Large intestine (tissue), 3 donors: ENCODE measurements at regions not wholly inside any gene's neighbourhood (a gene's known extent, or its start where the extent isn't known, plus 50 kb on each side); places are given as distances from the start of the nearest gene placed in this dataset.
"Not testable (repeated sequence)": the region's sequence is repeated elsewhere in the genome, so short reads cannot be mapped to it uniquely, and the experiment has no call there.

ENCODE experiments used
- DNase-seq, 2 donors: peaks; one replicate each; pipeline versions ENCODE4 v3.0.0 to v3.0.0-alpha.2; 2013
- H3K27ac ChIP-seq: one replicate; pipeline ENCODE4 v1.5.1; 2013; ENCODE audit warnings: low read length
- H3K27me3 ChIP-seq: 2 replicates; pipeline ENCODE4 v1.6.1; 2013; ENCODE audit warnings: low read length; ENCODE audit not compliant: control insufficient read depth, insufficient read depth
- H3K36me3 ChIP-seq: 2 replicates; pipeline ENCODE4 v1.6.1; 2013; ENCODE audit warnings: low read length; ENCODE audit not compliant: control insufficient read depth, insufficient read depth
- H3K4me1 ChIP-seq: one replicate; pipeline ENCODE4 v1.6.1; 2013; ENCODE audit warnings: low read length; ENCODE audit not compliant: control insufficient read depth, insufficient read depth
- H3K4me3 ChIP-seq: one replicate; pipeline ENCODE4 v1.5.1; 2013; ENCODE audit warnings: low read length
- H3K9me3 ChIP-seq: one replicate; pipeline ENCODE4 v1.6.1; 2013; ENCODE audit warnings: mild to moderate bottlenecking, low read depth, low read length, moderate library complexity; ENCODE audit not compliant: control insufficient read depth
- WGBS: methylation state at CpG from one replicate; pipeline ENCODE4 v1.1.5; 2013; ENCODE audit warnings: low lambda C conversion rate; ENCODE audit not compliant: insufficient coverage; 5-methylcytosine and 5-hydroxymethylcytosine counted together

- H3K9me3 ChIP-seq: no peaks in the 10 kb centered on the region
- H3K27ac ChIP-seq: no peak overlapping the region
- WGBS: no CpG with 5 or more reads among the region's 3 CpGs
- H3K36me3 ChIP-seq: no peaks in the 10 kb centered on the region
- no peak overlapping the region for H3K4me3 ChIP-seq
- no peak for DNase-seq
- no peaks in the 10 kb centered on the region for H3K27me3 ChIP-seq
- no peaks in the 10 kb centered on the region for H3K4me1 ChIP-seq
Observed at GRCh38 chr2:144654523-144654922, 134.6 kb upstream of the ZEB2 start.

GRCh38 chr2:144650907-144651306, 131.0 kb upstream of the ZEB2 start:
- Histone ChIP-seq H3K27me3 (no peaks in the 10 kb centered on the region), H3K36me3 (no peaks in the 10 kb centered on the region), H3K9me3 (no peaks in the 10 kb centered on the region), H3K27ac (no peak overlapping the region), H3K4me1 (no peaks in the 10 kb centered on the region), H3K4me3 (no peak overlapping the region)
- no peak for DNase-seq
- 67% methylated on average over 2 of the region's 6 CpGs for WGBS

- no peak overlapping the region for H3K27ac ChIP-seq
- no peak for DNase-seq
- no peaks in the 10 kb centered on the region for H3K27me3 ChIP-seq
- no peaks in the 10 kb centered on the region for H3K9me3 ChIP-seq
- H3K4me1 ChIP-seq: no peaks in the 10 kb centered on the region
- WGBS: 53% methylated on average over 2 of the region's 13 CpGs
- no peaks in the 10 kb centered on the region for H3K36me3 ChIP-seq
- H3K4me3 ChIP-seq: no peak overlapping the region
Observed at GRCh38 chr2:144648837-144649465, 129.0 kb upstream of the ZEB2 start.

GRCh38 chr2:144645083-144645778, 125.3 kb upstream of the ZEB2 start:
- Histone ChIP-seq H3K4me1 (no peaks in the 10 kb centered on the region), H3K27me3 (no peaks in the 10 kb centered on the region), H3K4me3 (no peak overlapping the region), H3K36me3 (no peaks in the 10 kb centered on the region), H3K27ac (no peak overlapping the region), H3K9me3 (no peaks in the 10 kb centered on the region)
- 92% methylated on average over 2 of the region's 3 CpGs for WGBS
- no peak for DNase-seq

GRCh38 chr2:144644549-144644948, 124.6 kb upstream of the ZEB2 start:
- DNase-seq: no peak
- Histone ChIP-seq H3K27ac (no peak overlapping the region), H3K4me1 (no peaks in the 10 kb centered on the region), H3K9me3 (no peaks in the 10 kb centered on the region), H3K36me3 (no peaks in the 10 kb centered on the region), H3K27me3 (no peaks in the 10 kb centered on the region), H3K4me3 (no peak overlapping the region)
- no CpG with 5 or more reads among the region's 3 CpGs for WGBS

GRCh38 chr2:144643537-144644336, 123.8 kb upstream of the ZEB2 start:
- no CpG with 5 or more reads among the region's 6 CpGs for WGBS
- no peaks in the 10 kb centered on the region for H3K4me1 ChIP-seq
- no peaks in the 10 kb centered on the region for H3K36me3 ChIP-seq
- H3K9me3 ChIP-seq: no peaks in the 10 kb centered on the region
- H3K27me3 ChIP-seq: no peaks in the 10 kb centered on the region
- no peak for DNase-seq
- H3K27ac ChIP-seq: no peak overlapping the region
- no peak overlapping the region for H3K4me3 ChIP-seq

- Histone ChIP-seq H3K9me3 (no peaks in the 10 kb centered on the region), H3K36me3 (no peaks in the 10 kb centered on the region), H3K27ac (no peak overlapping the region), H3K27me3 (no peaks in the 10 kb centered on the region), H3K4me1 (no peaks in the 10 kb centered on the region), H3K4me3 (no peak overlapping the region)
- no peak for DNase-seq
- 100% methylated on average over 1 of the region's 2 CpGs for WGBS
Observed at GRCh38 chr2:144642856-144643255, 122.9 kb upstream of the ZEB2 start.

- Histone ChIP-seq H3K27ac (no peak overlapping the region), H3K4me1 (no peaks in the 10 kb centered on the region), H3K9me3 (no peaks in the 10 kb centered on the region), H3K27me3 (no peaks in the 10 kb centered on the region), H3K4me3 (no peak overlapping the region), H3K36me3 (no peaks in the 10 kb centered on the region)
- DNase-seq: no peak
- WGBS: 43% methylated on average over 1 of the region's 2 CpGs
Observed at GRCh38 chr2:144642131-144642530, 122.2 kb upstream of the ZEB2 start.

GRCh38 chr2:144638250-144638649, 118.3 kb upstream of the ZEB2 start:
- H3K4me3 ChIP-seq, H3K36me3 ChIP-seq, H3K27ac ChIP-seq, H3K9me3 ChIP-seq, DNase-seq, H3K27me3 ChIP-seq, H3K4me1 ChIP-seq: not testable (repeated sequence)
- no CpG with 5 or more reads among the region's 4 CpGs for WGBS

- not testable (repeated sequence) for H3K27ac ChIP-seq, H3K9me3 ChIP-seq, H3K4me3 ChIP-seq, DNase-seq, H3K27me3 ChIP-seq, H3K4me1 ChIP-seq, H3K36me3 ChIP-seq
- no CpG with 5 or more reads among the region's 1 CpG for WGBS
Observed at GRCh38 chr2:144636860-144637259, 116.9 kb upstream of the ZEB2 start.
